ENCODE measurements at regions not wholly inside any gene's neighbourhood (a gene's known extent, or its start where the extent isn't known, plus 50 kb on each side); places are given as distances from the start of the nearest gene placed in this dataset.

- TF ChIP-seq GATA2 (IDR thresholded peaks at IDR 0.05; ENCODE audit: low read depth, low read length) (no peak), GATA3 (IDR thresholded peaks at IDR 0.05; ENCODE audit: low read depth, low read length) (no peak)
Measured at GRCh38 chr6:91672201-91672600, 1085.3 kb upstream of the MAP3K7 start.

GRCh38 chr6:91669871-91670268 lies 1083.0 kb upstream of the MAP3K7 start:
- TF ChIP-seq GATA2 (IDR thresholded peaks at IDR 0.05; ENCODE audit: low read depth, low read length) (no peak), GATA3 (IDR thresholded peaks at IDR 0.05; ENCODE audit: low read depth, low read length) (no peak)

GRCh38 chr6:91669154-91669870 lies 1082.4 kb upstream of the MAP3K7 start:
- TF ChIP-seq GATA3 (IDR thresholded peaks at IDR 0.05; ENCODE audit: low read depth, low read length) (no peak), GATA2 (IDR thresholded peaks at IDR 0.05; ENCODE audit: low read depth, low read length) (no peak)

GRCh38 chr6:91667596-91667995 lies 1080.7 kb upstream of the MAP3K7 start:
- TF ChIP-seq GATA2 (IDR thresholded peaks at IDR 0.05; ENCODE audit: low read depth, low read length) (no peak), GATA3 (IDR thresholded peaks at IDR 0.05; ENCODE audit: low read depth, low read length) (no peak)

- no peak for TF ChIP-seq GATA2 (IDR thresholded peaks at IDR 0.05; ENCODE audit: low read depth, low read length)
- TF ChIP-seq GATA3 (IDR thresholded peaks at IDR 0.05; ENCODE audit: low read depth, low read length), result no peak
Measured at GRCh38 chr6:91664327-91664959, 1077.6 kb upstream of the MAP3K7 start.

- TF ChIP-seq GATA2 (IDR thresholded peaks at IDR 0.05; ENCODE audit: low read depth, low read length) (no peak), GATA3 (IDR thresholded peaks at IDR 0.05; ENCODE audit: low read depth, low read length) (no peak)
Measured at GRCh38 chr6:91660893-91661292, 1074.0 kb upstream of the MAP3K7 start.

GRCh38 chr6:91659891-91660290 lies 1073.0 kb upstream of the MAP3K7 start:
- TF ChIP-seq GATA2 (IDR thresholded peaks at IDR 0.05; ENCODE audit: low read depth, low read length) (no peak), GATA3 (IDR thresholded peaks at IDR 0.05; ENCODE audit: low read depth, low read length) (no peak)

GRCh38 chr6:91654793-91655192 lies 1067.9 kb upstream of the MAP3K7 start:
- no peak for TF ChIP-seq GATA3 (IDR thresholded peaks at IDR 0.05; ENCODE audit: low read depth, low read length)
- no peak for TF ChIP-seq GATA2 (IDR thresholded peaks at IDR 0.05; ENCODE audit: low read depth, low read length)

- TF ChIP-seq GATA3 (IDR thresholded peaks at IDR 0.05; ENCODE audit: low read depth, low read length) (no peak), GATA2 (IDR thresholded peaks at IDR 0.05; ENCODE audit: low read depth, low read length) (no peak)
Measured at GRCh38 chr6:91654357-91654756, 1067.5 kb upstream of the MAP3K7 start.

GRCh38 chr6:91653895-91654294 lies 1067.0 kb upstream of the MAP3K7 start:
- no peak for TF ChIP-seq GATA2 (IDR thresholded peaks at IDR 0.05; ENCODE audit: low read depth, low read length)
- TF ChIP-seq GATA3 (IDR thresholded peaks at IDR 0.05; ENCODE audit: low read depth, low read length), result no peak

GRCh38 chr6:91653076-91653723 lies 1066.3 kb upstream of the MAP3K7 start:
- TF ChIP-seq GATA2 (IDR thresholded peaks at IDR 0.05; ENCODE audit: low read depth, low read length), result no peak
- TF ChIP-seq GATA3 (IDR thresholded peaks at IDR 0.05; ENCODE audit: low read depth, low read length), result no peak

GRCh38 chr6:91646649-91647048 lies 1059.8 kb upstream of the MAP3K7 start:
- TF ChIP-seq GATA2 (IDR thresholded peaks at IDR 0.05; ENCODE audit: low read depth, low read length) (no peak), GATA3 (IDR thresholded peaks at IDR 0.05; ENCODE audit: low read depth, low read length) (no peak)

GRCh38 chr6:91645811-91646210 lies 1058.9 kb upstream of the MAP3K7 start:
- no peak for TF ChIP-seq GATA3 (IDR thresholded peaks at IDR 0.05; ENCODE audit: low read depth, low read length)
- no peak for TF ChIP-seq GATA2 (IDR thresholded peaks at IDR 0.05; ENCODE audit: low read depth, low read length)

GRCh38 chr6:91637217-91637616 lies 1050.3 kb upstream of the MAP3K7 start:
- TF ChIP-seq GATA2 (IDR thresholded peaks at IDR 0.05; ENCODE audit: low read depth, low read length) (no peak), GATA3 (IDR thresholded peaks at IDR 0.05; ENCODE audit: low read depth, low read length) (no peak)

- TF ChIP-seq GATA2 (IDR thresholded peaks at IDR 0.05; ENCODE audit: low read depth, low read length) (no peak), GATA3 (IDR thresholded peaks at IDR 0.05; ENCODE audit: low read depth, low read length) (no peak)
Measured at GRCh38 chr6:91634791-91635190, 1047.9 kb upstream of the MAP3K7 start.
